ENCODE measurements at regions not wholly inside any gene's neighbourhood (a gene's known extent, or its start where the extent isn't known, plus 50 kb on each side); places are given as distances from the start of the nearest gene placed in this dataset.

DNA sequence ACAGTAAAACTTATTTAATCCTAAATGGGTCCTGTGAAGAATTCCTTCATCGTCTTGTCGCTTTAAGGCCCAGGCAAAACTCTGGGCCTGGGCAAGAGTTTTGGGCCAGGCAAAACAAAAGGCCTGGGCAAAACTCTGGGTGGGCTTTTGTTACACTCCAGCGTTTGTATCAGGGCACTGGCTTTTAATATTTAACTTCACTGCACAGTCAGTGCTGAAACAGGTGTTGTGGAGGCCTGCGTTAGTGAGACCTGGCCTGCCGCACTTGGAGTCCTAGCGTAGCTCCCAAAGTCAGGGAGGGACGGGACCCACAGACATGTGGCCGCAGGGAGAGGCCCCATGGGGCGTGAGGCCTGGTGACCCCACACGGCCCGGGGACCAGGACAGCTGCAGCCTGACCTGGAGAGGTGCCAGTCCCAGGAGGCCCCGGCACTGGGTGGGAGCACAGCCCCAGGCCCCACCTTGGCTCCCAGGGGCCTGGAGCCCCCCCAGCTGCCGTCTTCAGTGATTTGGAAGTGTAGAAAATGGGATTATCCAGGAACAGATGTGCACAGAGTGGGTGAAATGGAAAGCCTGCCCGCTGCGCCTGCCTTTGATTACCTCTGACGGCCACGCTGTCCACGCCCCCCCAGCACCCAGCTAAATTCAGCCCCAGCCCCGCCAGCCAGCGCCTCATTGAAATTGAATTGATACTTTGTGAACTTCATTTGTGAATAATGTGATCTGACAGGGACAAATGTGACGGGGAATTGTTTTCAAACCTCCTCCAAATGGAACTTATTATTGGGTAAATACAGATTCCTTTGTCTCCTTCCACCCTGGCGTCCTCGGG, 132.9 kb upstream of the NKX1-1 start:
- in situ Hi-C loops (cut with HindIII; ENCODE audit: low sequenced_read_pairs), result no loop called here
- DNase-seq (ENCODE audit: low read depth, low spot score), result no peak
- TF ChIP-seq, protein P1, sequence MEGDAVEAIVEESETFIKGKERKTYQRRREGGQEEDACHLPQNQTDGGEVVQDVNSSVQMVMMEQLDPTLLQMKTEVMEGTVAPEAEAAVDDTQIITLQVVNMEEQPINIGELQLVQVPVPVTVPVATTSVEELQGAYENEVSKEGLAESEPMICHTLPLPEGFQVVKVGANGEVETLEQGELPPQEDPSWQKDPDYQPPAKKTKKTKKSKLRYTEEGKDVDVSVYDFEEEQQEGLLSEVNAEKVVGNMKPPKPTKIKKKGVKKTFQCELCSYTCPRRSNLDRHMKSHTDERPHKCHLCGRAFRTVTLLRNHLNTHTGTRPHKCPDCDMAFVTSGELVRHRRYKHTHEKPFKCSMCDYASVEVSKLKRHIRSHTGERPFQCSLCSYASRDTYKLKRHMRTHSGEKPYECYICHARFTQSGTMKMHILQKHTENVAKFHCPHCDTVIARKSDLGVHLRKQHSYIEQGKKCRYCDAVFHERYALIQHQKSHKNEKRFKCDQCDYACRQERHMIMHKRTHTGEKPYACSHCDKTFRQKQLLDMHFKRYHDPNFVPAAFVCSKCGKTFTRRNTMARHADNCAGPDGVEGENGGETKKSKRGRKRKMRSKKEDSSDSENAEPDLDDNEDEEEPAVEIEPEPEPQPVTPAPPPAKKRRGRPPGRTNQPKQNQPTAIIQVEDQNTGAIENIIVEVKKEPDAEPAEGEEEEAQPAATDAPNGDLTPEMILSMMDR (IDR thresholded peaks at IDR 0.05; ENCODE audit: low read depth, low read length), result no peak
- no peak overlapping the region for H3K4me3 ChIP-seq (ENCODE audit: low read depth, low read length)

DNA sequence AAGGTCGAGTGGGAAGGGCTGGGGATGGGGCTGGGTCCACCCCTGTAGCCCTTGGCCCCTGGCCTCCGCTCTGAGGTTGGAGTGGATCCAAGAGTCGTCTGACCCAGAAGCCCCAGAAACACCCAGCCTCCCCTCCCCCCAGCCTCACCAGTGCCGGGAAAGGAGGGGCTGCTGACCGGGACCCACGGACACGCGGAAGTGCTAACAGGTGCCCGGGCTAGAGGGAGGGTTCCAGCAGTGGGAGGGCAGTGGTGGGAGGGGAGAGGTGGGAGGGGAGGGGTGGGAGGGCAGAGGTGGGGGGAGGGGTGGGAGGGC, 131.8 kb upstream of the NKX1-1 start:
- no peak for DNase-seq (ENCODE audit: low read depth, low spot score)
- TF ChIP-seq, protein P1 (IDR thresholded peaks at IDR 0.05; ENCODE audit: low read depth, low read length), result no peak
- in situ Hi-C loops (cut with HindIII; ENCODE audit: low sequenced_read_pairs), result no loop called here
- H3K4me3 ChIP-seq (ENCODE audit: low read depth, low read length), result no peak overlapping the region

DNA sequence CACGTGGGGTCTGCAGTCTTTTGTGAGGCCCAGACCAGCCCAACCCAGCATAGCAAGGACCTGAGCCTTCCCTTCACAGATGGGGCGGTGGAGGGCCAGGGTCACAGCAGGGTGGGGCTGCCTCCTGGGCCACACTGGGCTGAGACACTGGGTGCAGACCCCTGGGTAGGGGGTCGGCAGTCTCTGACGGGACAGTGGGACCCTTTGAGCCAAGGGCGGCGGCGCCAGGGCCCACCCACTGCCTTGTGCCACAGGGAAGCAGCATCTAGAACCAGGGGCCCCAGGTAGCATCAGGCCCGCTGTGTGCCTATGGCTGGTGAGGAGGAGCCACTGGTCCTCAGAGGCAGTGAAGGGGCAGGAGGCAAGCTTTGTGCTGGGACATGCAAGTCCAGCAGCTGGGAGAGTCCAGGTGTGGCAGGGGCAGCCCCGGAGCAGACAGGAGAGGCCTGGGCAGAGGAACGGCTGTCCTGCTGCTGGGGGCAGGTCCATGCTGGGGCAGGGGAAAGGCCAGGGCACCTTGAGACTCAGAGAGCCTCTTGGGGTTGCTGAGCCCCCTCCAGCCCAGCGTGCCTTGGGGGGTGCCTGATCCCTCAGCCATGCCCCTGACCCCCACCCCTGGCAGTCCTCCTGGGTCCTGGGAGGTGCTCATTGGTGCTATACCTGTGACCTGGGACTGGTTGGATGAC, 131.3 kb upstream of the NKX1-1 start:
- in situ Hi-C loops (cut with HindIII; ENCODE audit: low sequenced_read_pairs), result no loop called here

GRCh38 chr4:1536579-1537409, 130.6 kb upstream of the NKX1-1 start:
- in situ Hi-C loops (cut with HindIII; ENCODE audit: low sequenced_read_pairs), result no loop called here
- no peak overlapping the region for H3K4me3 ChIP-seq (ENCODE audit: low read depth, low read length)
- TF ChIP-seq, protein P1 (IDR thresholded peaks at IDR 0.05; ENCODE audit: low read depth, low read length), result no peak
- DNase-seq (ENCODE audit: low read depth, low spot score), result no peak

More for the DNA sequence above, 131.3 kb upstream of the NKX1-1 start:
- TF ChIP-seq, protein P1 (IDR thresholded peaks at IDR 0.05; ENCODE audit: low read depth, low read length), result no peak
- H3K4me3 ChIP-seq (ENCODE audit: low read depth, low read length), result no peak overlapping the region
- DNase-seq (ENCODE audit: low read depth, low spot score), result no peak

GRCh38 chr4:1535926-1536578, 129.8 kb upstream of the NKX1-1 start:
- DNase-seq (ENCODE audit: low read depth, low spot score), result no peak
- in situ Hi-C loops (cut with HindIII; ENCODE audit: low sequenced_read_pairs), result no loop called here
- no peak overlapping the region for H3K4me3 ChIP-seq (ENCODE audit: low read depth, low read length)
- TF ChIP-seq, protein P1 (IDR thresholded peaks at IDR 0.05; ENCODE audit: low read depth, low read length), result no peak

Data from astrocyte of the spinal cord (primary cell).